Uterus (tissue), 3 donors: ENCODE measurements at regions not wholly inside any gene's neighbourhood (a gene's known extent, or its start where the extent isn't known, plus 50 kb on each side); places are given as distances from the start of the nearest gene placed in this dataset.
"Not testable (repeated sequence)": the region's sequence is repeated elsewhere in the genome, so short reads cannot be mapped to it uniquely, and the experiment has no call there.

Experiments used
- DNase-seq, 2 donors: peaks; one replicate each; pipeline ENCODE4 v3.0.0-alpha.2; 2019 to 2020
- H3K27ac ChIP-seq, 2 donors: fragments of 200-600 bp; sonication (generic); 1 replicate in 1 of 2; 2 replicates in 1 of 2; pipeline ENCODE4 v1.5.1; 2016 to 2018
- H3K27me3 ChIP-seq, 2 donors: fragments of 200-600 bp; sonication (generic); one replicate each; pipeline ENCODE4 v1.5.1; 2018 to 2019; ENCODE audit warnings: control low read depth in 1 of 2
- H3K36me3 ChIP-seq, 2 donors: fragments of 200-600 bp; sonication (generic); one replicate each; pipeline ENCODE4 v1.5.1; 2019; ENCODE audit warnings: control low read depth in 1 of 2
- H3K4me1 ChIP-seq, 2 donors: fragments of 200-600 bp; sonication (generic); one replicate each; pipeline ENCODE4 v1.5.1; 2018 to 2019; ENCODE audit warnings: control low read depth in 1 of 2
- H3K4me3 ChIP-seq, 2 donors: fragments of 200-600 bp; sonication (generic); 1 replicate in 1 of 2; 2 replicates in 1 of 2; pipeline ENCODE4 v1.5.1; 2018 to 2019; ENCODE audit warnings: mild to moderate bottlenecking in 1 of 2
- H3K9me3 ChIP-seq, 2 donors: fragments of 200-600 bp; sonication (generic); one replicate each; pipeline ENCODE4 v1.5.1; 2019; ENCODE audit warnings: control low read depth in 1 of 2
- POLR2A ChIP-seq, 2 donors: fragments of 450-650 bp; IDR thresholded peaks; one replicate each; pipeline ENCODE4 v1.6.1; 2016; ENCODE audit warnings: antibody characterized with exemption in 2 of 2, mild to moderate bottlenecking in 1 of 2, moderate library complexity in 1 of 2
- intact Hi-C: fragments of 100-400 bp; cut with DNase I; formaldehyde crosslinking; loops from one replicate; pipeline ENCODE4 v1.15.1; 2023; ENCODE audit warnings: low total_unique reads
- TF ChIP-seq, protein P1 (sequence below), 4 experiments: fragments of 200-600 bp in 2 of 4; fragments of 450-650 bp in 2 of 4; sonication (generic) in 2 of 4; IDR thresholded peaks; one replicate each; pipeline ENCODE4 v1.5.1; 2016 to 2019; ENCODE audit warnings: antibody characterized with exemption in 4 of 4, mild to moderate bottlenecking in 2 of 4, moderate library complexity in 1 of 4
- donor health status: DM: yes; HTN: yes; CAD: no.

DNA sequence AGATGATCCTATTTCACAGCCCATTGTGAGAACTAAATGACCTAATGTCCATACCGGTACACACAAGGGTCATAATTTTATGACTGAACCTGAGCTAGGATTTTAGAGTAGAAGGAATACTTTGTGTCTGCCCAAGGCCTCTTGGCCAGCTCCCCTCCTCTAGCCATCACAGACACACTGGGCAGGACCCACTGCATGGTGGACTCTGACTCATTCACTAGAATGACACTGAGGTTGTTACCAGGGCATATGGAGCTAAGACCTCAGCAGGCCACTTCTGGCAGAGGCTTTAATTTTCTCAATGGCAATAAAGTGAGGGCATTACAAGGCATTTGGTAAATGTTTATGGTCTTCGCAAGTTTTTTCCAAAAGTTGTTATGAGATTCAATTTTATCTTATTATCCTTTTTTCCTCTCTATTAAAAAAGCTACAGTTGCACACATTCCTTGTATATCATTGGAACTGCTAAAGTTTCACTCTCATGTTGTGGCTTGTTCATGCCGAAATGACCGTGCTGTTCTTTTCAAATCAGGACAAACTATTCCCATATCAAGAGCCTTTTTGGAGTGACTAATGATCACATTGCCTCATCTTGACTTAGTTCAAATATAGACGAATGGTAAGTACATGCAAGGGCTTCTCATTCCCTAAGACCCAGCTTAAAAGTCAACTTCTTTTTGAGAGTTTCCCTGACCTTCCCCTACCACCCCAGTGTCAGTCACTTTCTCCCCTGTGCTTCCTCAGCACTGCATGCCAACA is 595.7 kb downstream of the ACTL7B start:
- TF ChIP-seq, protein P1, sequence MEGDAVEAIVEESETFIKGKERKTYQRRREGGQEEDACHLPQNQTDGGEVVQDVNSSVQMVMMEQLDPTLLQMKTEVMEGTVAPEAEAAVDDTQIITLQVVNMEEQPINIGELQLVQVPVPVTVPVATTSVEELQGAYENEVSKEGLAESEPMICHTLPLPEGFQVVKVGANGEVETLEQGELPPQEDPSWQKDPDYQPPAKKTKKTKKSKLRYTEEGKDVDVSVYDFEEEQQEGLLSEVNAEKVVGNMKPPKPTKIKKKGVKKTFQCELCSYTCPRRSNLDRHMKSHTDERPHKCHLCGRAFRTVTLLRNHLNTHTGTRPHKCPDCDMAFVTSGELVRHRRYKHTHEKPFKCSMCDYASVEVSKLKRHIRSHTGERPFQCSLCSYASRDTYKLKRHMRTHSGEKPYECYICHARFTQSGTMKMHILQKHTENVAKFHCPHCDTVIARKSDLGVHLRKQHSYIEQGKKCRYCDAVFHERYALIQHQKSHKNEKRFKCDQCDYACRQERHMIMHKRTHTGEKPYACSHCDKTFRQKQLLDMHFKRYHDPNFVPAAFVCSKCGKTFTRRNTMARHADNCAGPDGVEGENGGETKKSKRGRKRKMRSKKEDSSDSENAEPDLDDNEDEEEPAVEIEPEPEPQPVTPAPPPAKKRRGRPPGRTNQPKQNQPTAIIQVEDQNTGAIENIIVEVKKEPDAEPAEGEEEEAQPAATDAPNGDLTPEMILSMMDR (IDR thresholded peaks at IDR 0.05): no peak
- no peak for TF ChIP-seq POLR2A (IDR thresholded peaks at IDR 0.05)
- Histone ChIP-seq H3K4me1 (no peaks in the 10 kb centered on the region), H3K4me3 (no peak overlapping the region), H3K27me3 (no peaks in the 10 kb centered on the region), H3K36me3 (no peaks in the 10 kb centered on the region), H3K9me3 (no peaks in the 10 kb centered on the region), H3K27ac (no peak overlapping the region)
- DNase-seq: no peak
- intact Hi-C loops: no loop called here

- Histone ChIP-seq H3K4me3 (no peak overlapping the region), H3K36me3 (no peaks in the 10 kb centered on the region), H3K9me3 (no peaks in the 10 kb centered on the region), H3K4me1 (no peaks in the 10 kb centered on the region), H3K27me3 (no peaks in the 10 kb centered on the region), H3K27ac (no peak overlapping the region)
- no peak for DNase-seq
- TF ChIP-seq, protein P1 (IDR thresholded peaks at IDR 0.05): no peak
- TF ChIP-seq POLR2A (IDR thresholded peaks at IDR 0.05): no peak
- intact Hi-C loops: no loop called here
Observed at GRCh38 chr9:108258640-108259039, 597.1 kb downstream of the ACTL7B start.

GRCh38 chr9:108257382-108257781 is 598.4 kb downstream of the ACTL7B start:
- DNase-seq: no peak
- no peaks in the 10 kb centered on the region for H3K36me3 ChIP-seq
- TF ChIP-seq, protein P1 (IDR thresholded peaks at IDR 0.05): no peak
- H3K4me1 ChIP-seq: no peaks in the 10 kb centered on the region
- no peaks in the 10 kb centered on the region for H3K27me3 ChIP-seq
- no peak overlapping the region for H3K27ac ChIP-seq
- intact Hi-C loops: no loop called here
- H3K4me3 ChIP-seq: no peak overlapping the region
- no peaks in the 10 kb centered on the region for H3K9me3 ChIP-seq

DNA sequence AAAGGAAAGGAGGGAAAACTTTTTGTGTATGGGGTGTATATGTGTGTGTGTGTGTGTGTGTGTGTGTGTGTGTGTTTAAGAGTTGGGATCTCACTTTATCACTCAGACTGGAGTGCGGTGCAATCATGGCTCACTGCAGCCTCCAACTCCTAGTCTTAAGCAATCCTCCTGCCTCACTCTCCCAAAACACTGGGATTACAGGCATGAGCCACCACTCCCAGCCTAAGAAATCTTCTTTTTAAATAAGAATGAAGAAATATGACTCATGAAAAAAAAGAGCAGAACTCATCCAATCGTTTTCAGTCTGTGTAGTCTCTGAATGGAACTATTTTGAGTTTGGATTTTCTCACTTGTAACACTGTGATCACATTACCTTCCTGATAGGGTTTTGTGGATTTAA is 601.5 kb downstream of the ACTL7B start:
- intact Hi-C loops: no loop called here
- no peaks in the 10 kb centered on the region for H3K27me3 ChIP-seq
- no peak overlapping the region for H3K4me3 ChIP-seq
- no peaks in the 10 kb centered on the region for H3K36me3 ChIP-seq
- H3K27ac ChIP-seq: no peak overlapping the region
- H3K9me3 ChIP-seq: no peaks in the 10 kb centered on the region
- H3K4me1 ChIP-seq: no peaks in the 10 kb centered on the region
- no peak for DNase-seq
- no peak for TF ChIP-seq POLR2A (IDR thresholded peaks at IDR 0.05)
- TF ChIP-seq, protein P1 (IDR thresholded peaks at IDR 0.05): no peak

DNA sequence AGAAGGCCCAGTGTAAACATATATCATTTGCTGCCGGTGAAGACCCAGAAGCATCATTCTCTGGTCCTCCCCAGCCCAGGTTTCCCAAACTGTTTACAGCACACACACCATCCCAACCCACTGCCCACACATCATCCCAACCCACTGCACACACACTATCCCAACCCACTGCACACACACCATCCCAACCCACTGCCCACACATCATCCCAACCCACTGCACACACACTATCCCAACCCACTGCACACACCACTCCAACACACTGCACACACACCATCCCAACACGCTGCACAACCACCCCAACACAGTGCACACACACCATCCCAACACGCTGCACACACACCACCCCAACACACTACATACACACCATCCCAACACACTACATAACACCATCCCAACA is 608.4 kb downstream of the ACTL7B start:
- intact Hi-C loops, DNase-seq, H3K4me3 ChIP-seq, H3K4me1 ChIP-seq, H3K27me3 ChIP-seq, H3K9me3 ChIP-seq, H3K36me3 ChIP-seq, H3K27ac ChIP-seq: not testable (repeated sequence)

DNA sequence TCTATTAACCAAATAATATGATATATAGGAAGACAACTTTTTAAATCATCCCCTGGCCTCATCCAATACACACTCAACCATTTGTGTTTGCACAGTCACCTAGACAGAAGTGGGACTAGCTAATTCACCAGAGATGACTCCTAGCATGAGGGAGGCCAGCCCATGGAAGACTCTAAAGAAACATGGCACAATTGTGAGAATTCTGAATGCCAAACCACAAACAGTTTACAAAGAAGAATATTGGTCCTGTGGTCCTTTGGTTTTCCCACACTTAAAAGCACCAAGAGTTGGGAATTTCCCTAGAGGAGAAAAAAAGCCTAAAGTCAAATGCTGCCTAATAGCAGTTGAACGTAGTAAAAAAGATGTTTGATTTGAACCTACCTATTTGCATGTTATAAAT is 609.9 kb downstream of the ACTL7B start:
- no peak overlapping the region for H3K27ac ChIP-seq
- no peaks in the 10 kb centered on the region for H3K9me3 ChIP-seq
- intact Hi-C loops: no loop called here
- H3K4me3 ChIP-seq: no peak overlapping the region
- no peaks in the 10 kb centered on the region for H3K4me1 ChIP-seq
- H3K27me3 ChIP-seq: no peaks in the 10 kb centered on the region
- DNase-seq: no peak
- TF ChIP-seq, protein P1 (IDR thresholded peaks at IDR 0.05): no peak
- no peak for TF ChIP-seq POLR2A (IDR thresholded peaks at IDR 0.05)
- H3K36me3 ChIP-seq: no peaks in the 10 kb centered on the region
